RCC 7860 (cell line): ENCODE measurements at regions not wholly inside any gene's neighbourhood (a gene's known extent, or its start where the extent isn't known, plus 50 kb on each side); places are given as distances from the start of the nearest gene placed in this dataset.

ENCODE experiments used
- DNase-seq: peaks from one replicate; pipeline ENCODE4 v3.0.0-alpha.2; 2015; ENCODE audit warnings: low spot score
- FAIRE-seq: peaks from 2 replicates; lab custom pipeline; 2012; peaks lifted over from hg19 to GRCh38; lab: Jason Lieb, UNC

DNA sequence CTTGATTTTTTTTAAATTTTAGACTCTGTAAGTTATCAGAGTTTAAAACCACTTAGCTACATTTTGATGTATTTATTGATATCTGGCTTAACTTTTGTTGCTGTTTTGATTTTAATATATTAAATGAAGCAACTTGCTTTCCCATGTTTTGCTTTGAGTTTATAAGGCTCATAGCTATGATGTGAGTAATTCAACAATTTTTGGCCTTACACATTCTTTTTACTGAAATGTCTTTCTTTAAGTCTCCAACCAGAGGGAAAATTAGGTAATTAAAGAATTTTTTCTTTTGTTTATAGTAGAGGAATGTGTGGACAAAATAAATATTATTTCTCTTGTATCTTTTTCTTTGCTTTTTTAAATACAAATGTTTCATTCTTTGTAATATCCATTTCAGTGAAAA, 258.3 kb upstream of the ADAMTS5 start:
- DNase-seq (no peak), FAIRE-seq (no peak)

DNA sequence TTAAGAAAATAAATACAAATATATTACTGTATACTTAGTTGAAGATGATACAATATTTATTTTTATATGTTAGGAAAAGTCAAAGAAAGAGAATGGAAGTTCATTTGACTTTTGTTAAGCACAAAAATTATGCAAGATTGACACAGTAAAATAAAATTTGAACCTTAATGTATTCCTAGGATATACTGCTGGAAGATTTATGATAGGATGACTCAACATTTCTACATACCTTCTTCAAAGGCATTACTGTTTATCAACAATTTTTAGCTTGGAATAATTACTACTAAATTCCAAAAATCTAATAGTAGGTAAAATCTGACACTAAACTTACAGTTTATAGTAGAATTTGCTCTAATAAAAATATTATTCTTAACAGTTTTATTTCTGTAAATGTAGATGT, 257.3 kb upstream of the ADAMTS5 start:
- FAIRE-seq (peak; percentile 60), DNase-seq (no peak)

DNA sequence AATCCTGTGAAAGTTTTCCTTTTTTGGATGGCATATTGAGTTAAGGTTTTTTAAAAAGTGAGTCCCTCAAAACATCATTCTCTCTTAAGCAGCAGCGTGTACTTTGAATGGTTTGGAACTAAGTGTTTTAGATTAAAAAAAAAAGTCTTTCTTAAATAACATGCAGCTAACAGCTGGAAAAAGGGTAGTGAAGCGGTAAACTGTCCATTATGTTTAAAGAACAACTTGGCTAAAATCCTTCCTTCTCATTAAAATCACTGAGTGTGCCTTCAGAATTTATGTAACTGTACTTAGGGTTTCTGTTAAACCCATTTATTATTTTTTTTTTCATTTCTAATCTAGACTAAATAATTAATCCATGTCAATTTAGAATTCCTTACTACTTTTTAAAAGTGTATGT, 254.2 kb upstream of the ADAMTS5 start:
- DNase-seq (no peak), FAIRE-seq (no peak)

DNA sequence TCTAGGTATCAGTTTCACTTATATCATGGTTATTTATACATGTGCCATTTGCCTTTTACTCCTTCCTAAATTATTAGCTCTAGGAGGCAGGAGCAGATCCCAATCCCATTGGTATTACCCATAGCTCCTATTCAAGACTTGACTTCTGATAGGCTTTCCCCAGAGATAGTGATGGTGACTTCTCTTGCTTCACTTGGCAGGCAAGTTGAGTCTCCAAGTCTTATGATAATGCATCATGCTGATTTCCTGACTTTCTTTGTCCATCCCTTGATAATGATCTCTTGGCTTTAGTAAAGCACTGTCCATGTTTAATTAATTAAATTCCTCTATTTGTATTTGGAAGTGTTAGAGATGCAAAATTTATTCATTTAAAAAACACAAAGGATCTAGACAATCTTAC, 253.5 kb upstream of the ADAMTS5 start:
- FAIRE-seq: no peak
- no peak for DNase-seq

DNA sequence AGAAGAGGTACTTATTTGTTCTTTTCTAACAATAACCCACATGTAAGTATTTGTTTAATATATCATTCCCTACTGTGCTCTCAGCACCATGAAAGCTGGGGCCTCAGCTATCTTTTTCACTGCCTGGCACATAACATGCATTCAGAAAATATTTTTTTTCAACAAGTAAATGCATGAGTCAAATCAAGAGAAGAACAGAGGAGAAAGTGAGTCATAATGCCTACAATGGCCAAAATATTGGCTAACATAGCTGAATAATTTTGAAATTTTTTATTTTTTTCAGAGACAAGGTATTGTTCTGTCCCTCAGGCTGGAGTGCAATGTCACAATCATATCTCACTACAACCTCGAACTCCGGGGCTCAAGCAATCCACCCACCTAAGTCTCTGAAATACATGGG, 252.2 kb upstream of the ADAMTS5 start:
- FAIRE-seq (no peak), DNase-seq (no peak)

DNA sequence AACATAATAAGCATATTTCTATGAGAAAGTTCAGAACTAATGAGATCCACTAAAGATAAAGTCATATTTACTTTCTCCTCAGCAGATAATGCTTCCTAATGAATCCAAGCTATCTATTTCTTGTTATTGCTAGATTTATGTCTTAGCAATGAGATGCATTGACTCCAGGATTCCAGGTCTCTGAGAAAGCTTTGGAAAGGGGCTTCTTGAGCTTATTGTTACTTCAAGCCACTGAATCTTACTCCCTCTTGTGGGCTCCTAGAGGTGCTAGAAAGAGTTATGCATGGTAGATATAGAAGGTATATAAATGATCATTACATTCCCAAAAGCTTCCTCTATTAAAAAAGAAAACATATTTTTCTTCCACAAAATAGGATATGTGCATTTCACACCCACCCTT, 246.4 kb upstream of the ADAMTS5 start:
- DNase-seq (no peak), FAIRE-seq (no peak)

DNA sequence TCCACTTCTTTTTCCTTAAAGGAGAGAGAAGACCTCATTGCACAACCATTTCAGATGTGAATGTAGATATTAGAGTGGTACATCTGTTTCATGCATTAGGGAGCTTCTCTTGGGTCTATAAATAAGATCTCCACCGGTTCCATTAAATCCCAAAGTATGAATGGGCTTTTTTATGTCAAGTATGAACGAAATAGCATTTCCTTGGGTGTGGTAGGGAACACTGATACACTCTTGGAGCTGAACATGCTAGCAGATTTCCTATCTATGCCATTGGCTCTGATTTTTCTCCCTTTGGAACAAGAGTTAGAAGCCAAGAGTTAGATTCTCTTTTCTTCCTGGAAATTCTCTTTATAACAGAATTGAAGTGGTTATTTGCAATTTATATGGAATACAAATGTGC, 245.6 kb upstream of the ADAMTS5 start:
- DNase-seq (no peak), FAIRE-seq (no peak)

DNA sequence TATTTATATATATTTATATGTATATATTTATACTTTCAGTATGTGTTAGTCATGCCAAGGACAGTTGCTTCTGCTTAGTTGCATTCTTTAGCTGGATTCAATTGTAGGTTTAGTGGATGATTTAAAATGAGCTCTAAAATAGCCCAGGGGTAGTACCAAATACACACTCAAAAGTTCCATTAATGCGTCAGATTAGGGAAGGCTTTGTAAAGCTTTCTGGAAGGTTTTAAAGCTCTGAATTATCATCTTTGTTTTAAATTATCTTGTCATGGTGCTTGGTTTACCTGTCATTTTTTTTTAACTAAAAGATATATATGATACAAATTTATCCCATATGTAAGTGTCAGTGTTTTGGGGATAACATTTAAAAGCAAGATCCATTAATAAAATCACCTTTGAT, 242.7 kb upstream of the ADAMTS5 start:
- DNase-seq (no peak), FAIRE-seq (no peak)

DNA sequence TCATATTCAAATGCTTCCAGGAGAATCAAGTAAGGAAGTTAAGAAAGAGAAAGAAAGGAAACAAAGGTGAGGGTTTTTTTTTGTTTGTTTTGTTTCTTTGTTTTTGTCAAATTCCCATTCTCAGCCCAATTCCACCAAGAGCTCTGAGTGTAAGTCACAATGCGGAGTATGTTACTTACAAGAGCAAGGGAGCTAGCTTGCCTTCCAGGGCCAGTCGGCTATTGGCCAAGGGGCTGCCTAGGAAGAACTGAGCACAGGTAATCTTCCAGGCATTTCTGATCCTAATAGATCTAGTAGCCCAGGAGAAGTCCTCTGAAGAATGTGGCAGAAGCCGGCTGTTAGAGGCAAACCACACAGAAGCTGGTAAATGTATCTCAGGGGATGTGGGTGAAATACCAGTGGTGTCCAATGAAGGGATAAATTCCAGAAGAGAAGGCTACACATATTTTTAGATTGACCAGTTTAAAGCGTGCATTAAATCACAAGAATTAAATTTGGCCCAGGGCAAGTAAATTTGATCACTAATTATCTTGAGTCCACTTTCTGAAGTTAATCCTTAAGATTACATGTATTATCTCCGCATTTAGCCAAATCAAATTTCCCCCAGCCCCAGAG, 239.6 kb upstream of the ADAMTS5 start:
- DNase-seq: no peak
- FAIRE-seq: no peak

DNA sequence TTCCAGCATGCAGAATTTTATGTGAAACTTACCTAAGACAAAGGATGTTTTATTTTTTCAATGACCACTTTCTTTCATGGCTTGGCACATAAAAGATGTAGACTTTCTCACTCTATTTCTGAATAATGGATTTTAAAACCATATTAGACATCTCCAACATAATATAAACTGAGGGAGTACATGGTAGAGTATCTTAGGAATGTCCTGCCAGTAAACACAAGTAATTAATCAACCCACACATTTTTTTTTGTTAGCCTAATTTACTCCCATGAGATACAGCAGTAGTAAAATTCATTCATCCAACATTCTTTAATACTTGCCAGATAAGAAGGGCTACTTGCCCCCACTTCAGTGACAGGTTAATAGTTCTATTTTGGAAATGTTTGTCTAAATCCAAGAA, 235.4 kb upstream of the ADAMTS5 start:
- FAIRE-seq: no peak
- DNase-seq: no peak

DNA sequence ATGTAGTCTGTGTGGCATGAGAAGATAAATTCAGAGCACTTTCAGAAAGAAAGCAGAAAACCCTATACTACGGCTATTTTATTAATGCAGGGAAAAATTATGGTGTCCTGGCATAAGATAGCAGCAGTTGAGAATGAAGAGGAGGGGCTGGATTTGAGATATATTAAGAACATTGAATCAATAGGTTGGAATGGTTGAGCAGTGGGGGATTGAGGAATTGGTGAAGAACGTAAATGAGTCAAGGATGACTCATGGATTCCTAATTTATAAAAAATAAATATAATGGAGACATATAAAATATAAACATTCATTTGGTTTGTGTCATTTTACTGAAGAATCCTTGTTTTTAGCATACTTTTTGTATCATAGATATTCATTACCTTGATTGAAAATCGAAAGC, 234.3 kb upstream of the ADAMTS5 start:
- no peak for FAIRE-seq
- DNase-seq: no peak

DNA sequence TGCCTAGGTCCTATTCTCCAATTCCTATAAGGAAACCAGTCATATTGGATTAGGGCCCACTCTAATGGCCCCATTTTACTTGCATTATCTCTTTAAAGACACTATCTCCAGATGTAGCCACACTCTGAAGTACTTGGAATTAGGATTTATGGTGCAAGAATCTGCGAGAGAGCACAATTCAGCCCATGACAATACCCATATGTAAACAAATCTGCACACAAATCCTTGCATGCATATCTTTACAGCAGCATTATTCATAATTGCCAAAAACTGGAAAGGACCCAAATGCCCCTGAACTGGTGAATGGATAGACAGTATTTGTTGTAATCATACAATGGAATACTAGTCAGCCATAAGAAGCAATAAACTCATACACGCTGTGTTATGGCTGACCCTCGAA, 229.8 kb upstream of the ADAMTS5 start:
- no peak for FAIRE-seq
- DNase-seq: no peak

DNA sequence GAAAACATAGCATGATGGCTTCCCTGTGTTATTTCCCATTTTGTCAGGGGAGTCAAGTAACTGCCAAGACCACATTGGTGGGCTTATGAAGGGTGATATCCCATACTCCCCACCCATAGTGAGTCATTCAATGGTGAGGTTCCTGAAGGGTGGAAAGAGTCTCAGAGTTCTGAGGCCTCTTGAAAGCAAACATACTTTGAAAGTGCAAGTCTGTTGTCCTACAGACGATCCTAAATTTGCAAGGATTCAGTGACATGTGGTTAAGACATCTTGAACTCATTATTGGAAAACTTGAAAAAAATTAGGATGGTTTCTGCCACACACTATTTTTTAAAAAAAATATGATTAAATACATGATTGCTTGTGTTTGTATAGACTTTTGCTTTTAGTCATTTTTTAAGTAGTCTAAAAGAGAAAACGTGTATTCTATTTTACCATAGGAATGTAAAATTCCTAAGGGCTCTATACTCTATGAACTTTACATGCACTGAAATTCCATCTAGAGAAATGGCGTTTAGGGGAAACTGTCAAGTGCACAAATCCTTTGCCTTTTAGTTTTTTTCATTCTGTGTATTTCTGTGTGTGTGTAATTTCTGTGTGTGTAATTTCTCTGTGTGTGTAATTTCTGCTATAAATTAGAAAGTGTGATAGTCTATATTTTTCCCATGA, 225.5 kb upstream of the ADAMTS5 start:
- DNase-seq: no peak
- FAIRE-seq: no peak

DNA sequence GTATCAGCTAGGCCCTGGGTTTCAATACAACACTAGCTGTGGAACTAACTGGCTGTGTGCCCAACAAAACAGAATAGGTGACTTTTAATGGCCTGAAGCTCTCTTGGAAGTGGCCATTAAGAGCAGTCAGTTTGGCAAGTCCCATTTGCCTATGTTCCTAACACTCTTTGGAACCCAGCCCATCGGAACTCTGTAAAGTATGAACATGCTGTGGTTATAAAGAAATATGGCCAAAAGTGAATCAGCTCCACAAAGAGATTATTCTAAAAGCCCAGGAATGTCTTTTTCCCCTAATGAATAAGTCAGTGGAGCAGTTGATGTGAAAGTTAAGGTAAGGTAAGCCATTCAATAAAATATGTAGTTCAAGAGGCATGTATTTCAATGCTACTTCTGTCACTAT, 223.7 kb upstream of the ADAMTS5 start:
- DNase-seq (no peak), FAIRE-seq (peak; percentile 8)

DNA sequence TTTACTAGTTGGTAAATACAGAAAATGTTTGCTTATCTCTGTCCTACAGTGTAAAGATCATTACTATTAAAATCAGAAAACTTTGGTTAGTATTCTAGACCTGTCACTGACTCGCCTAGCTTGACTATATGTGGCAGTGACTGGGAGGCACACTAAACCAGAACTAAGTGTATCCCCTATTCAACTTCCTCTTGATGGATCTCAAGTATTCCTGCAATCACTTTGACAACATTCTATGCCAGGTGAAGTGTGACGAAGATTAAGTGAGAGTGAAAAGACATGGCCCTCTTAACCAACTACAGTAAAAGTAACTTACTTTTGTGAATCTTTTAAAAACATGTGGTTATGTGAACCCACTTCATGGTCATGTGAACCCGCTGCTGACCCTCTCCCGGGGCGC, 223.0 kb upstream of the ADAMTS5 start:
- FAIRE-seq: no peak
- no peak for DNase-seq

DNA sequence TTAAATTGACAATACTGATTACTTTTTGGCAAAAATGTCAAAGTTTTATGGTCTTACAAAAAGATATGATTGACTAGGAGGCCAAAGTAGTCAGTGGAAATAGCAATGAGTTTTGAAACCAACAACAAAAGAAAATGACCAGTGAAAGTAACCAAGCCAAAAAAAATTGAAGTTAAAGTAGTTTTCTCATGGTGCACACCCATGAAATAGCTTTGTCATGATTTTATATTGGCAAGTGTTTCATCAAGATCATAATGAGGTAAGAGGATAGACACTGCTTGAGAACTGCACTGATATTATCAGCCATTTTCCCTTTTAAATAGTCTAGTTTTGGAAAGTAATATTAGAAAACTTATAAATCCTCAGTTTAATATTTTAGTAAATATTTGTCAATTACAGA, 206.2 kb upstream of the ADAMTS5 start:
- FAIRE-seq (no peak), DNase-seq (no peak)

DNA sequence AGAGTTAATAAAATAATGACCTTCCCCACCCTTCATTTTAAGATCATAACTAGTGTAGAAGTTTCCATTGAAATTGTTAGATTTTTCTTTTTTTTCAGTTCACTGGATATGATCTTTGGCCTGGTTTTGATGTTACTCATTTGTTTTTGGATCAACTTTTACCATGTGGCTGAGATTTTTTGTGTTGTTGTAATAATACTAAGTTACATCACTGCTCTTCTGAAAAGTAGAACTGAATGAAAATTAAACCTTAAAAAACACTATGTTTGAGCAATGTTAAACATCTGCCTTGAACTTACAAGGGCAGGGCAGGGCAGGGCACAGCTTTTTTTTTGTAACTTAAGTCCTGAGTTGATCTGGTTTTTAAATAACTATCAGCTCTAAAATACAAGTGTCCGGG, 204.8 kb upstream of the ADAMTS5 start:
- FAIRE-seq (no peak), DNase-seq (no peak)

DNA sequence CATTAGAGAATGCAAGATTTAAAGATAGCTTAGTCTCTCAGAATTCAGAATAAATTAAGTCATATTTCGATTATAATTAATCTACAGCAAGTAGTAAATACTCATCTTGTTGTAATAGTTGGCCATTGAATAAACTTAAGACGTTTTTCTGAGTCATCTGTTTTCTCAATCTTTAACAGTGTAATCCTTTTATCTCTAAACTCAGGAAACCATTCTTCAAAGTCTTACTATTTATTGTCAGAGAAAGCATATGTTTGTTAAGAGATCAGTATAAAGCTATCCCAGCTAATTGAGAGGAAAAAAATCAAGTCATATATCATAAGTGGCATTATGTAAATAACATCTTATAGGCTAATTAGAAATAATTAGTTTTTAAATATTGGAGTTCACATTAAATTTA, 201.2 kb upstream of the ADAMTS5 start:
- peak; percentile 15 for FAIRE-seq
- DNase-seq: no peak

DNA sequence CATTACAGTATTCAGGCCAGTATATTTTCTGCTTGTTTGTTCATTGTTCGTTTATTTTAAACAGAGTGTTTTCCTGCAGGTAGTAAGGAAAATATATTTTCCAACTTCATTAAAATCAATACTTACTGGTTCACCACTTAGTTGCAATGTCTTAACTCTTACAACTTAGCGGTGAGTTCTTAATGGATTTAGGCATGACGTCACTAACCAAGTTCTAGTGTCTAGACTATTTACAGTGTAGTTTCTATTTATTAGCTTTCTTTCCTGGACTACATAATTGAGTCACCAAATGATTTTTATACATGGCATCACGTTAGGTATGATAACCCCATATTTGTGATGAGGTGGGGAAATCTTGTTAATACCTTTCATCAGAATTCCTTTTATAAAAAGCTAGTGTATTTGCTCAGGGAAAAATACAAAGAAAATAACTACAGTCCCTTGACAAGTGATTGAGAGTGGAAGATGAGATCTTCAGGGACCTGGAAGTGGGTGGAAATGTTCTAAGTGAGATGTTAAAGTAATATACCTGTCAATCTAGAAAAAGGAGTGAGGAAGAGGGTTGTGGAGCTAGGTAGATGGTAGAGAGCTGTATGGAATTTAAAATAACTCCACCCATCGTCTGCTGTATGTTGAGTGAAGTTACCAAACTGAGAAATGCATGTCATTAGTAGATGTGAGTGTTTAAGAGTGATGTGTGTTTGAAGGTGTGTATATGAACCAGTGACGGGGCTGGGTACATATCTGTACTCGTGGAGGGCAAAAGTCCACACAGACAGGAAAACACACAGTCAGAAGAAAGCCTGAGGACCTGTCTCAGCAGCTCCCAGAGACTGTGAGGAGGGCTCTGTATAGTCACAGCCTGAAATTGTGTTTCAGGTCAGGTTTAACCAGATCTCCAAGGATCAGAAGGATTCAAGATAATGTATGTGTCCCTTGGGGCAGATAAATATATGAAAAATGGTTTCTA, 197.6 kb upstream of the ADAMTS5 start:
- FAIRE-seq (no peak), DNase-seq (no peak)

DNA sequence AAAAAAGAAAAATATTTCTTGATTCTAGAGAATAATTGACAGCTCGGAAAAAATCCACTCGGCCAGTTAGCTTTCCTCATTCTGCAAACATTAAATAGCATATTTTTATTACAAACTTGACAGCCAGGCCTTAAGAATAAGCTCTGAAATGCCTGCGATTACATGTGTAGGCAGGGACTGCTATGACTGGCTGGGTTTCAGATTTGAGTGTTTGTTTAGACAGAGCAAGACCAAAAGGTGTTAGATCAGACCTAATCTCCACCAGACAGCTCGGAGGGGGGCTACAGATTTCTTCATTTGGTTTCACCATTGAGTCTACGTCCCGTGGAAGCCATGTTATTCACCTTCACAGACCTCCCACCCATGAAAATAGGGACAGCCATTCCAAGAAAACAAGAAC, 192.1 kb upstream of the ADAMTS5 start:
- FAIRE-seq (no peak), DNase-seq (no peak)

DNA sequence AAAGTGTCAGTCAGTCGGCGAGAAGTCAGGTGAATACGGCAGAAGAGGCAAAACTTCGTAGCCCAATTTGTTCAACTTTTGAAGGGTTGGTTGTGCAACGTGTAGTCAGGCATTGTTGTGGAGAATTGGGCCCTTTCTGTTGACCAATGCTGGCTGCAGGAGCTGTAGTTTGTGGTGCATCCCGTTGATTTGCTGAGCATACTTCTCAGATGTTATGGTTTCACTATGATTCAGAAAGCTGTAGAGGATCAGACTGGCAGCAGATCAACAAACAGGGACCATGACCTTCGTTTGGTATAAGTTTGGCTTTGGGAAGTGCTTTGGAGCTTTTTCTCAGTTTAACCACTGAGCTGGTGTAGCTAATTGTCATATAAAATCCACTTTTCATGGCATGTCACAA, 190.2 kb upstream of the ADAMTS5 start:
- DNase-seq (no peak), FAIRE-seq (no peak)

DNA sequence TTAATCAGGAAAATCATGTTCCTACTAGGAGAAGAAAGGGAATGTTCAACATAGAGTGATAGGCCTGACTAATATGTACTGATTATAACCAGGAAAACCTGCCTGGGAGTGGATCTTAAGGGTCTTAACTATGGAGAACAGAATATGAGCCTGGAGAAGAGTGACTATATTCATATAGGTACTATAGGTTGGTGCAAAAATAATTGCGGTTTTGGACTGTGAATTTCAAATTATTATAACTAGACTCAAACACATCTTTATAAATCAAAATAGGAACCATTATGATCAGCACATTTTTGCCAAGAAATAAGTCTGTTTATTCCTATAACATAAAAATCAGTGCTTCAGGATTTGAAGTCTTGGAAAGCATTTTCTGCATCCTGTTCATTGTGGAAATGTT, 189.8 kb upstream of the ADAMTS5 start:
- no peak for DNase-seq
- no peak for FAIRE-seq
